ENCODE measurements at regions not wholly inside any gene's neighbourhood (a gene's known extent, or its start where the extent isn't known, plus 50 kb on each side); places are given as distances from the start of the nearest gene placed in this dataset.

DNA sequence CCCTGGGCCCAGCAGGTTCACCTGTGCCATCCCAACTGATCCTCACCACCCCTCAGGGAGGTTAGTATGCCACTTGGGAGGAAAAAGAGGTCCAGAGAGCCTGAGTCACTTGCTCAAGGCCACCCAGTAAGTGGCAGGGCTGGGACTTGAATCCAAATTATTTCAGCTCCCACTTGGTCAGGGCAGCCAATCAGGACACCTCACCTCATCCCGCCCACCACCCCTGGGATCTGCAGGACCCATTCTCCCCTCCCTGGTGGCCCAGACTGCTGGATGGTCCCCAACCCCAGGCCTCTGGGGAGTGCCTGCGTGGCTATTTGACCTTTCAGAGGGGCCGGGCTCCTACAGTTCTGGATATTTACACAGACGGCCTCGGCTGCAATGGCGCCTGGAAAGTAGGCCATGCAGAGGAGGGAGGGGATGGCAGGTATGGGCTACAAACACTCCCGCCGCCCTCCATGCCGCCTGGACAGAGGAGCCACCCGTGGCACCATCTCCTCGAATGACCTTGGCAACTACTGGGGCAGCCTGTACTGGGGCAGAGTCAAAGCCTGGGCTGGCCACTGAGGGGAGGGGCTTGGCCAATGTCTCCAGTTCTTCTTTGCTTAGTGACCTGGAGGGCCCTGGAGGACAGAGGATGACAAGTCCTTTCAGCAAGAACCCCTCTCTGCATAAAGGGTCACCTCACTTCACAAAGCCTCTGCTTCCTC is 153.6 kb upstream of the LINGO1 start:
- TF ChIP-seq POLR2AphosphoS5 (IDR thresholded peaks at IDR 0.05): no peak
- TF ChIP-seq, protein P1, sequence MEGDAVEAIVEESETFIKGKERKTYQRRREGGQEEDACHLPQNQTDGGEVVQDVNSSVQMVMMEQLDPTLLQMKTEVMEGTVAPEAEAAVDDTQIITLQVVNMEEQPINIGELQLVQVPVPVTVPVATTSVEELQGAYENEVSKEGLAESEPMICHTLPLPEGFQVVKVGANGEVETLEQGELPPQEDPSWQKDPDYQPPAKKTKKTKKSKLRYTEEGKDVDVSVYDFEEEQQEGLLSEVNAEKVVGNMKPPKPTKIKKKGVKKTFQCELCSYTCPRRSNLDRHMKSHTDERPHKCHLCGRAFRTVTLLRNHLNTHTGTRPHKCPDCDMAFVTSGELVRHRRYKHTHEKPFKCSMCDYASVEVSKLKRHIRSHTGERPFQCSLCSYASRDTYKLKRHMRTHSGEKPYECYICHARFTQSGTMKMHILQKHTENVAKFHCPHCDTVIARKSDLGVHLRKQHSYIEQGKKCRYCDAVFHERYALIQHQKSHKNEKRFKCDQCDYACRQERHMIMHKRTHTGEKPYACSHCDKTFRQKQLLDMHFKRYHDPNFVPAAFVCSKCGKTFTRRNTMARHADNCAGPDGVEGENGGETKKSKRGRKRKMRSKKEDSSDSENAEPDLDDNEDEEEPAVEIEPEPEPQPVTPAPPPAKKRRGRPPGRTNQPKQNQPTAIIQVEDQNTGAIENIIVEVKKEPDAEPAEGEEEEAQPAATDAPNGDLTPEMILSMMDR (IDR thresholded peaks at IDR 0.05 in 8 of 11, conservative IDR thresholded peaks at IDR 0.05 in 3 of 11): no peak
